ENCODE measurements at regions not wholly inside any gene's neighbourhood (a gene's known extent, or its start where the extent isn't known, plus 50 kb on each side); places are given as distances from the start of the nearest gene placed in this dataset.

DNA sequence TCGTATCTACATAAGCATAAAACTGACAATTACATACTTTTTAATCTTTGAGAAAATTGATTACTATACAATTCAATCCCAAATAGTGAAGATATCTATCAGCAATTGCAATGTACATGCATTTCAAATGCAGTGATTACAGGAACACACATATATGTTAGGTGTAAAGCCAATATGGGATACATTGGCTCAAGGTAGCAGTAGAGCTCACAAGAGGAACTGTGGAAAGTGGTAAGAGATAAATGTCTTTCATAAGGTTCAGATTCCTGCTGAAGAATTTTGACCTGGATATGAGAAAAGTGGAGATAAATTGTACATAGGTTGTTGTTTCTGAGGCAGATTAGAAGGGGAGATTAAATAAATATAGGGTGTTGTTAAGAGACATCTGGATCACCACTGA is 1280.5 kb downstream of the OTOL1 start:
- Mint-ChIP-seq H3K4me3 (no peak overlapping the region), H3K27ac (ENCODE audit: low read depth) (no peak overlapping the region), H3K36me3 (ENCODE audit: insufficient read depth) (no peaks in the 10 kb centered on the region), H3K4me1 (no peaks in the 10 kb centered on the region), H3K27me3 (no peaks in the 10 kb centered on the region), H3K9me3 (peaks cover 14% of the 10 kb centered on the region)
- ATAC-seq (replicated peaks; ENCODE audit: extremely low read depth, poor library complexity, severe bottlenecking) = no peak
- DNase-seq (ENCODE audit: low spot score in 2 of 2) = no peak

DNA sequence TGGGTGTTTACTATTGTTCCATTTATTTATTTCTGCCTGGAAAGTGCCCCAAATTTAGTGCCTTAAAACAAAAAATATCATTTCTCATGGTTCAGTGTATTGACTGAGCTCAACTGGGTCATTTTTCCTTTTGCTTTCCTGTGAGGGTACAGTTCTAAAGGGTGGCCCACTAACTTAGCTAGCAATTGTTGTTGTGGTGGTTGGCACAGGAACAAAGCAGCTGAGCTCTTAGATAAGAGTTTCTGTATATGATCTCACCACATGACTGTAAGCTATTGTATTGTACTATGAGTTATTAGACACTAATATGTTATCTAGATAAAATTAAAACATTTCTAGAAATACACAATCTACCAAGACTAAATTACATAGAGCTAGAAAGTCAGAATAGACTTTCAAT is 1283.7 kb downstream of the OTOL1 start:
- no peaks in the 10 kb centered on the region for H3K36me3 Mint-ChIP-seq (ENCODE audit: insufficient read depth)
- no peaks in the 10 kb centered on the region for H3K27me3 Mint-ChIP-seq
- no peak overlapping the region for H3K4me3 Mint-ChIP-seq
- ATAC-seq (replicated peaks; ENCODE audit: extremely low read depth, poor library complexity, severe bottlenecking) (no peak), DNase-seq (ENCODE audit: low spot score in 2 of 2) (no peak)
- H3K4me1 Mint-ChIP-seq = no peaks in the 10 kb centered on the region
- no peak overlapping the region for H3K27ac Mint-ChIP-seq (ENCODE audit: low read depth)
- peaks cover 26% of the 10 kb centered on the region for H3K9me3 Mint-ChIP-seq

DNA sequence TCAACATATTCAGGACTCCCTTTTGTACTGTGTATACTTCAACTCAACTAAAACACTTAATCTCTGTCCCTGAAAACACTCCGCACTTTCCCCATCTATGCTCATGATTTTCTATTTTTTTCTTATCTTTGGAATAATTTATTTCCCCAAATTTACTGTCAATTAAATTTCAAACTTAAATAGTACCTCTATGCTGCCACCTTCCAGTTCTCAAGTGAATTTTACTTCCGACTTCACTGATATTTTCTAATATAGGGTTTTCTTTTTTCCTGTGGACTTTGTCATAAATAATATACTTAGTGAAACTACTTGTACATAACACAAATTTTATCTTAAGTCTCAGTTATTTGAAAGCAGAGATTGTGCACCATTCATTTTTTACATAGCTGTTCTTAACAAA is 1303.3 kb downstream of the OTOL1 start:
- Mint-ChIP-seq H3K4me1 (no peaks in the 10 kb centered on the region), H3K36me3 (ENCODE audit: insufficient read depth) (no peaks in the 10 kb centered on the region), H3K27me3 (no peaks in the 10 kb centered on the region), H3K4me3 (no peak overlapping the region), H3K9me3 (no peaks in the 10 kb centered on the region), H3K27ac (ENCODE audit: low read depth) (no peak overlapping the region)
- no peak for ATAC-seq (replicated peaks; ENCODE audit: extremely low read depth, poor library complexity, severe bottlenecking)
- DNase-seq (ENCODE audit: low spot score in 2 of 2) = no peak

DNA sequence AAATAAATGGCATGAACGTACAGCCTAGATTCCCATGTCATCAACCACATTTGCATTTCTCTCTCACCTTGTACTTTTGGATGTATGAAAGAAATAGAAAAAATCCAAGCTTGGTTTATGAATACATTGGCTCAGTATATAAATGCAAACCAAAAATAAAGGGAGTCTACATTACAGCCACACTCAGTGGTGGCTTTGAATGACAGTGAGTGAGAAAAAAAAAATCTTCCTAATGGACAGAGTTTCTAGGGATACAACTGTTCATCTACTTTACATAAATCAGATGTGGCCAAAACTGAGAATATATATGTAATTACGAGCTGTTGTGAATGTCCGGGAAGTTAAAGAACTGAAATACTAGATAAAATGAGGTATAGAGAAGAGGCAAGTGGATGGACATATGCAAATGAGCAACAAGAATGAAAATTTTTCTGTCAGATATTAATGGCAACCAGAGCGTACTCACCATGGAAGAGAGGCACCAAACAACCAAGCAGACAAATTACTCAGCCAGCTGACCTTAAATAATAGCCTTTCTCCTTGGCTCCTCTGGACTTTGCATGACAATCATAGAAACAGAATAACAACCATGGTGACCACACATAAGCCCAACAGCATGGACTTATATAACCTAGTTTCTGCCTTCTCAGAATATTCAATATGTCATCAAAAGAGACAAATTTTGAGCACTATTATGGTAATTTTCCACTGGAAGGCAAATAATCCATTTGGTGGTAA is 1305.8 kb downstream of the OTOL1 start:
- H3K27ac Mint-ChIP-seq (ENCODE audit: low read depth) = no peak overlapping the region
- no peaks in the 10 kb centered on the region for H3K27me3 Mint-ChIP-seq
- H3K9me3 Mint-ChIP-seq = no peaks in the 10 kb centered on the region
- no peak overlapping the region for H3K4me3 Mint-ChIP-seq
- ATAC-seq (replicated peaks; ENCODE audit: extremely low read depth, poor library complexity, severe bottlenecking) = no peak
- DNase-seq (ENCODE audit: low spot score in 2 of 2) = no peak
- H3K4me1 Mint-ChIP-seq = no peaks in the 10 kb centered on the region
- H3K36me3 Mint-ChIP-seq (ENCODE audit: insufficient read depth) = no peaks in the 10 kb centered on the region

DNA sequence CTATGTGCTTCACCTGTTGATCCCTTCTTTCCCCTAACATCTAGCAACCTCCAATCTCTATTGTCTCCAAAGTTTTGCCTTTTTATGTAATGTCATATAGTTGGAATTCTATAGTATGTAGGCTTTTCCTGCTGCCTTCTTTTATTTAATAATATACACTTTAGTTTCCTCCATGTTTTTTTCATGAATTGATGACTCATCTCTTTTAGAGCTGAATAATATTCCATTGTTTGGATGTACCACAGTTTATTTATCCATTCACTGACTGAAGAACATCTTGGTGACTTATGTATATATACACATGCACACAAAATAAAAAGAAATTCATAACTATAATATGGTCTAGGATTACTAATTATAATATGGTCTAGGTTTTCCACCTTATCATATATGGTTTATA is 1314.2 kb downstream of the OTOL1 start:
- Mint-ChIP-seq H3K9me3 (no peaks in the 10 kb centered on the region), H3K4me3 (no peak overlapping the region), H3K27me3 (no peaks in the 10 kb centered on the region), H3K36me3 (ENCODE audit: insufficient read depth) (no peaks in the 10 kb centered on the region), H3K27ac (ENCODE audit: low read depth) (no peak overlapping the region), H3K4me1 (no peaks in the 10 kb centered on the region)
- DNase-seq (ENCODE audit: low spot score in 2 of 2) (no peak), ATAC-seq (replicated peaks; ENCODE audit: extremely low read depth, poor library complexity, severe bottlenecking) (no peak)

DNA sequence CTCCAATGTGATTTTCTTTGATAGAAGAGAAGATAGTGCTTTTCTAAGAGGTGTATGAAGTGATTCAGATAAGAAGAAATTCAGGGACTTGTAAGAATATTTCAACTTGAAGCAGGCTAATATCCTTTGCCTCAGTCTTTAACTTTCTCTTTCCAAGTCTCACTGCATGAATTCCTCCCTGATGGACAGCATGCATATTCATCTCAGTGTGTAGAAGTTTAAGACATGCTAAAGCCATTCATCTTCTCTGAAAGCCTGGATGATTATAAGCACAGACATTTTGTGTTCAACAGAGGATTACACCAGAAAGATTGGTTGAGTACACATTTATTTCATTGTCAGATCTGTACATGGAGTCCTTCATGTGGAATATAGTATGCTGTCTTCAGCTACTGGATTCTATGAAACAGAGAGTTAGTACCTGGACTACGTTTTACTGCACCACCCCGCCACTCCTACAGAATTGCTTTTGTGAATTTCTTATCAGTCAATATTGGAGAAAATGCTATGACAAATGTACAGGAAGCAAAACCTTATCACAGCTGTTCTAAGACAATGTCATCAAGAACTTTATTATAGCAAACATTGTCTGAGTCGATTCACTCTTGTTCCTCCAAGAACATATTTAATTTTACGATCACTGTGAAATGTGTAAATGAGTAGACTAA is 1346.1 kb downstream of the OTOL1 start:
- Mint-ChIP-seq H3K27ac (ENCODE audit: low read depth) (no peak overlapping the region), H3K27me3 (no peaks in the 10 kb centered on the region), H3K9me3 (no peaks in the 10 kb centered on the region), H3K36me3 (ENCODE audit: insufficient read depth) (no peaks in the 10 kb centered on the region), H3K4me1 (no peaks in the 10 kb centered on the region), H3K4me3 (no peak overlapping the region)
- no peak for ATAC-seq (replicated peaks; ENCODE audit: extremely low read depth, poor library complexity, severe bottlenecking)
- DNase-seq (ENCODE audit: low spot score in 2 of 2) = no peak

DNA sequence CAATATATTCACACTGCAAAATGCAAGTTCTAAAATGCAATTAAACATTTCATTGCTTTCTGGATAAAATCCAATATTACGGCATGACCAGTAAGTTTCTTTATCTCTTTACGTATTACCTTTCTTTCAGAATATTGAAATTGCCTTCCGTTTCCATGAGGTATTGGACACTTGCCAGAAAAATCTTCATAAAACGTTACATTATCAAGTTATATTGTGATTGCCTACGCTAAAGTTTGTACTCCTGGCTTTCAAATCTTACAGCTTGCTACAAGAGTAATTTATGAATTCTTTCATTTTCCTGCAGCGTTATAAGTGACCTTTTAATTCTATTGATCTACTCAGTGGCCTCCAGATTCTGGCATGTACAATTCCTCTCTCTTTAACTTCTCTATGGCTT is 1349.3 kb downstream of the OTOL1 start:
- Mint-ChIP-seq H3K4me1 (no peaks in the 10 kb centered on the region), H3K27me3 (no peaks in the 10 kb centered on the region), H3K9me3 (no peaks in the 10 kb centered on the region), H3K27ac (ENCODE audit: low read depth) (no peak overlapping the region), H3K36me3 (ENCODE audit: insufficient read depth) (no peaks in the 10 kb centered on the region), H3K4me3 (no peak overlapping the region)
- no peak for DNase-seq (ENCODE audit: low spot score in 2 of 2)
- no peak for ATAC-seq (replicated peaks; ENCODE audit: extremely low read depth, poor library complexity, severe bottlenecking)

DNA sequence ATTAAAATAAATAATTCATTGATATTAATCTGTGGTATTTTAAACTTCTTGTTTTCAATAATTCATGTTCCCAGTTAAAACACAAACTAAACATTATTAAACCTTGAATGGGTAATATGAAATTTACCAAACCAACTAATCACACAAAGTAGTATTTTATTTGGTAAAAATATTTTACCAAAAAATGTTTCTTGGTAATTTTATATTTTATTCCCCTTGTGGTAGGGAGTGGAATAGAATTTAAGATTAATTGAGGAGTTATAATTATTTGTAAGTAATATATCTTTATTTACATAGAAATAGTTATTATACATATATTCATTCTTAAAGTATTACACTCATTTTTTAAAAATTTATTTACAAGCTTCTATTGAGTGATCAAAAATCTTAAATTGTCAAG is 1350.9 kb downstream of the OTOL1 start:
- no peak for ATAC-seq (replicated peaks; ENCODE audit: extremely low read depth, poor library complexity, severe bottlenecking)
- Mint-ChIP-seq H3K9me3 (no peaks in the 10 kb centered on the region), H3K27ac (ENCODE audit: low read depth) (no peak overlapping the region), H3K4me1 (no peaks in the 10 kb centered on the region), H3K36me3 (ENCODE audit: insufficient read depth) (no peaks in the 10 kb centered on the region), H3K27me3 (no peaks in the 10 kb centered on the region), H3K4me3 (no peak overlapping the region)
- DNase-seq (ENCODE audit: low spot score in 2 of 2) = no peak

DNA sequence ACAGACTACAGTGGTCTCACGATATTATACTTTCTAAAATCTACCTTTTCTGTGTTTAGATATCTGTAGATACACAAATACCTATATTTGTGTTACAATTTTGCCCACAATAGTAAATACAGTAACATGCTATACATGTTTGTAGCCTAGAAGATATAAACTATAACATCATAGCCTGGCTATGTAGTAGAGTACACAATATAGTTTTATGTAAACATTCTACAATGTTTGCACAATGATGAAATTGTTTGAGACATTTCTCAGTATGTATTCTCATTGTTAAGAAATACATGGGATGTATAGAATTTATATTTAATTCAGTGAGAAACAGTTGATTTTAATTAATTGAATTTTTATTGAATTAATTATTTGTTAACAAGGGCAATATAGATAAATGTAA is 1367.0 kb downstream of the OTOL1 start:
- DNase-seq (ENCODE audit: low spot score in 2 of 2) (no peak), ATAC-seq (replicated peaks; ENCODE audit: extremely low read depth, poor library complexity, severe bottlenecking) (no peak)
- H3K27ac Mint-ChIP-seq (ENCODE audit: low read depth) = no peak overlapping the region
- no peaks in the 10 kb centered on the region for H3K4me1 Mint-ChIP-seq
- H3K27me3 Mint-ChIP-seq = no peaks in the 10 kb centered on the region
- no peaks in the 10 kb centered on the region for H3K36me3 Mint-ChIP-seq (ENCODE audit: insufficient read depth)
- H3K9me3 Mint-ChIP-seq = no peaks in the 10 kb centered on the region
- H3K4me3 Mint-ChIP-seq = no peak overlapping the region

DNA sequence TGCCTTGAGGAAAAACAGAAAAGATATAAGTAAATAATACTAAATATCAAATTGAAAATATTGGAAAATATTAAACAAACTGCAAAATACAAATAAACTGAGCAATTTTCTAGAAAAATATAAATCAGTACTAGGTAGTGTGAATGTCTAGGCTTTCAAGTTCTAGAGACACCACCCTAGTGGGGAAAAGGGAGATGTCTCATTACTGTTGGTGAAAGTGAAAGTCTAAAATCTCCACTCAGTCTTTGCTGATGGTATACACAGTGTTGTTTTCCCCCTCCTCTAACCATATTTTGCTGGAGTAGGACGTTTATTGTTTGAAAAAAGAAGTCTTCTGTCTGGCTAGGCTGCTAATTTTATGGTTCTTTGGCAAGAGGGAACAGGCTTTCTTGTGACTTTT is 1368.9 kb downstream of the OTOL1 start:
- Mint-ChIP-seq H3K4me1 (no peaks in the 10 kb centered on the region), H3K9me3 (no peaks in the 10 kb centered on the region)

DNA sequence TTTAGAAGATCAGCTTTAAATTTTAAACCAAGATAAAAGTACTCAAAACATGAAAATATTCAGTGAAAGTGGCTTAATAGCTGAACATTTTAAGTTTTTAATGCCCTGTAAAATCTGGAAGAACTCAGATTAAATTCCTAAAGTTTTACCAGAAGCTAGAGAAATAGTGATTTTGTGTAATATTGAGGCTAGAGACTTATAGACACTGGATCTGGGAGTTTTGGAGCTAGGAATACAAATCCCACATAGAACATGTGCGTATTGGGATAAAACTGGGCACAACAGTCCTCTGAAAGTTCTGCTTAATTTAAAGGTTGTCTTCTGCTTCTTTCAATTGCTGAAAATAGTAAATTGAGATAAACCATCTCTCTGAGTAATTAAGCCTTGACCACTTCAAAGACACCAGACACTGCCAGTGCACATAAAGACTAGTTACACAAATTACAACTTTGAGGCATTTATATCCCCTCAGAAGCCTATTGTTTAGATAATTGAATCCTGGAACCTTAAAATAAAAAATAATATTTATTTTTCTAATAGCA is 1382.5 kb downstream of the OTOL1 start:
- no peak for ATAC-seq (replicated peaks; ENCODE audit: extremely low read depth, poor library complexity, severe bottlenecking)
- H3K27me3 Mint-ChIP-seq = no peaks in the 10 kb centered on the region
- no peaks in the 10 kb centered on the region for H3K36me3 Mint-ChIP-seq (ENCODE audit: insufficient read depth)
- H3K9me3 Mint-ChIP-seq = no peaks in the 10 kb centered on the region
- no peaks in the 10 kb centered on the region for H3K4me1 Mint-ChIP-seq
- DNase-seq (ENCODE audit: low spot score in 2 of 2) = no peak
- no peak overlapping the region for H3K4me3 Mint-ChIP-seq
- no peak overlapping the region for H3K27ac Mint-ChIP-seq (ENCODE audit: low read depth)

More for the DNA sequence above, 1368.9 kb downstream of the OTOL1 start:
- H3K27ac Mint-ChIP-seq (ENCODE audit: low read depth) = no peak overlapping the region
- H3K36me3 Mint-ChIP-seq (ENCODE audit: insufficient read depth) = no peaks in the 10 kb centered on the region
- no peak for DNase-seq (ENCODE audit: low spot score in 2 of 2)
- ATAC-seq (replicated peaks; ENCODE audit: extremely low read depth, poor library complexity, severe bottlenecking) = no peak
- H3K27me3 Mint-ChIP-seq = no peaks in the 10 kb centered on the region
- no peak overlapping the region for H3K4me3 Mint-ChIP-seq

DNA sequence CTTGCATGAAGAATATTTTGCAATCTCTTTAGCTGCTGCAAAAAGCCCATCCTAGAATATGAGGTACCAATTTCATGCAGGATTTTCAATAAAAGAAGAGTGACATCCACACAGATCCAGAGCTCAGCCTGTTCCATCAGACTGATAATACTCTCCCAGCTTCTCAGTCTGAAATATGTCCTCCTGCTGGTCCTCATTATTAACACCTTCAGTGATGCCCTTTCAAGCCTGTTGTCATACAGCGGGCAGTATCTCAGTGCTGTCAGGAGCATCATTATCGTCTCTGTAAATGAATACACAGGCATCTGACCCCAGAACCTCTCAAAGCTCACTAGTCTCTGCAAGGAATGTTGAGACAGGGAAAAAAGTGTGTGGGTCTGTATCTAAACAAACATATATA is 1387.8 kb downstream of the OTOL1 start:
- Mint-ChIP-seq H3K27ac (ENCODE audit: low read depth) (no peak overlapping the region), H3K27me3 (no peaks in the 10 kb centered on the region), H3K36me3 (ENCODE audit: insufficient read depth) (no peaks in the 10 kb centered on the region), H3K4me3 (no peak overlapping the region), H3K4me1 (no peaks in the 10 kb centered on the region), H3K9me3 (no peaks in the 10 kb centered on the region)
- no peak for DNase-seq (ENCODE audit: low spot score in 2 of 2)
- no peak for ATAC-seq (replicated peaks; ENCODE audit: extremely low read depth, poor library complexity, severe bottlenecking)
